GM19452 (cell line): ENCODE measurements at regions not wholly inside any gene's neighbourhood (a gene's known extent, or its start where the extent isn't known, plus 50 kb on each side); places are given as distances from the start of the nearest gene placed in this dataset.
"Not testable (repeated sequence)": the region's sequence is repeated elsewhere in the genome, so short reads cannot be mapped to it uniquely, and the experiment has no call there.

Experiments used
- ATAC-seq: cut with Tn5 transposase; IDR thresholded peaks from one replicate; pipeline ENCODE4 v1.9.1; 2021; ENCODE audit not compliant: unreplicated experiment

DNA sequence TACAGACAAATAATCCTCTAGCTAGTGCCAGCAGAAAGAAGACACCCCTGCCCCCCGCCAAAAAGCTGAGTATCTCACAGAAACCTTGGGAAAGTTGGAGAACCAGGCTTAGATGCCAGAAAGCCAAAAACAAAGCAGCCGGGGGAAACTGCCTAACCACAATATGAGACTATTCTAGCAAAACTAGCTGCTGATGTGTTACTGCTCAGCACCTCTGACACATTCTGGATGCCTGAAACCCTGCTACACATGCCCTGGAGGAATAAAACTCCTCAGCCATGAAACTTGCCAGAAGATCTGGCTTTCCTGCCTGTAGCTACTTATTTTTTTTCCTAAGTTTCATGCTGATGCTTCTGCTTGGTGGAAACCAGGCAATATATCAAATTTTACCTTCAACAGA is 122.7 kb upstream of the GCFC2 start:
- ATAC-seq, result no peak

DNA sequence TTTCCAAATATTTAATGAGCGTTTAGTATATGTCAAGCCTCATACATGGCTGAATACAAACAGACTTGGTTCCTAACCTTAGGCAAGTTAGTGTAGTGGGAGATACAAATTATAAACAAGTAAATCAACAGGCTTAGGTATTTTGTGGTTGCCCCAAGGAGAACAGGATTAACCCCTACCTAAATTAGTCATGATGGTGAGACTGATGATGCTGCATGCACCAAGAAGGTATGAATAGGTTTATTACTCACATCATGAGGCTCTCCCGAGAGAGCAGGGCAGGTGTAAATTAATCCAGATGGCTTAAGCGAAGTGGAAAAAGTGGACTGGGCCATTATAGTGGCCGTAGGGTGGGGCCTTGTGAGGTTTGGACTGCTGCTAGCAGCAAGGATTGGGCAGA is 118.1 kb upstream of the GCFC2 start:
- ATAC-seq, result no peak

DNA sequence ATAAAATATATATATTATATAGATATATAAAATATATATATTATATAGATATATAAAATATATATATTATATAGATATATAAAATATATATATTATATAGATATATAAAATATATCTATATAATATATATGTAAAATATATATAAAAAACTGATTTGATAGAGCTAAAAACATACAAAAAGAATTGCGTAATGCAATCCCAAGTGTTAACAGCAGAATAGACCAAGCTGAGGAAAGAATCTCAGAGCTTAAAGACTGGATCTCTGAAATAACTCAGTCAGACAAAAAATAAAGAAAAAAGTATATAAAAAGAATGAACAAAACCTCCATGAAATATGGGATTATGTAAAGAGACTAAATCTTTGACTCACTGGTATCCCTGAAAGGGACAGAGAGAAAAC is 112.8 kb upstream of the GCFC2 start:
- not testable (repeated sequence) for ATAC-seq

DNA sequence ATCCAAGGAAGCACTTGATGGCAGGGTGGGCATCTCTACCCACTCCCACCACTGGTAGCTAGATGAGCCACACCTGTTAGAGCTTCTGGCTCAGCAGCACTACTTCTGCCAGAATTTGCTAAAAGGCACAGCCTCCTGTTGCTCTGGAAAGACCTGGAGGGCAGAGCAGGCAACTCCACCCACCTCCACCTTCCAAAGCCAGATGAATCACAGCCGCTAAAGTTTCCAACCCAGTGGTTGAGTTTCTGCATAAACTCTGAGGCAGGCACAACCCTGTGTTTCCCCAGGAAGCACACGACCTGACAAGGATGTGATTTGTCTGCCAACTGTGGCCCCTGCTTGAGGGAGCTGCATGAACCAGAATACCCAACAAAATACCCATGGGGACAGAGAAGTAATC is 111.6 kb upstream of the GCFC2 start:
- no peak for ATAC-seq

DNA sequence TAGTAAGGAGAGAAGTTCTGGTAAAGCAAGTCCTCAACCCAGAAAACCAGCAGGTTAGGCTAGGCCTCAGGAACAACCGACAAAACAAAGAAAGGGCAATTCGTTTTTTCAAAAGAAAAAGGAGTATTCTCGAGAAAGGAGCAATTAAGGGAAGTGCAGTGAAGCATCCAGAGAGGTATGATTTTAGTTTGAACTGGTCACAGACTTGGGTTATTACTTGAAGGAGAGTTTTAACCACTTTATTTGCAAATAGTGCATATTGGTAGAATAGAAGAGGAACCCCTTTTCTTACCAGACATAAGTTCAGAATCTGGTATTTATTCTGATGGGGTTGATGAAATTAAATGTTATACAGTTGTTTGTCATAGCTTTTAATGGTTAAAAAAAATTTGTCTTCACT is 110.0 kb upstream of the GCFC2 start:
- ATAC-seq, result no peak

DNA sequence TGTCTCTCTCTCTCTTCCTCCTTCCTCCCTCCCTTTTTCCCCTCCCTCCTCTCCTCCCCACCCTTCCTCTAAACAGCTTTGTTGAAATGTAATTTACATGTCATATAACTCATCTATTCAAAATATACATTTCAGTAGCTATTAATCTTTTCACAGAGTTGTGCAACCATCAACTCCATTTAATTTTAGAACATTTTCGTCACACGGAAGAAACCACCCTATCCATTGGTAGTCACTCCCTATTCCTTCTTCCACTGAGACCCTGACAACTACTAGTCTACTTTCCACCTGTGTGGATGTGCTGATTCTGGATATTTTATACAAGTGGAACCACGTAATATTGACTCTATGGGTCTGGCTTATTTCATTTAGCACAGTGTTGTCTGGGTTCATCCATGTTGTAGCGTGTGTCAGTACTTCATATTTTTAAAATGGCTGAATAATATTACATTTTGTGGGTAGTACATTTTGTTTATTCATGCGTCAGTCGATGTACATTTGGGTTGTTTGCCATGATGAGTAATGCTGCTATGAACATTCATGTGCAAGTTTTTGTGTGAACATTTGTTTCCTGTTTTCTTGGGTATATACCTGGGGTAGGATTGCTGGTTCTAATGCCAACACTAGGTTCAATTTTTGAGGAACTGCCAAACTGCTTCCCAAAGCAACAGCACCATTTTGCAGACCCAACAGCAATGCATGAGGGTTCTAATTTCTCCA is 100.1 kb upstream of the GCFC2 start:
- no peak for ATAC-seq

DNA sequence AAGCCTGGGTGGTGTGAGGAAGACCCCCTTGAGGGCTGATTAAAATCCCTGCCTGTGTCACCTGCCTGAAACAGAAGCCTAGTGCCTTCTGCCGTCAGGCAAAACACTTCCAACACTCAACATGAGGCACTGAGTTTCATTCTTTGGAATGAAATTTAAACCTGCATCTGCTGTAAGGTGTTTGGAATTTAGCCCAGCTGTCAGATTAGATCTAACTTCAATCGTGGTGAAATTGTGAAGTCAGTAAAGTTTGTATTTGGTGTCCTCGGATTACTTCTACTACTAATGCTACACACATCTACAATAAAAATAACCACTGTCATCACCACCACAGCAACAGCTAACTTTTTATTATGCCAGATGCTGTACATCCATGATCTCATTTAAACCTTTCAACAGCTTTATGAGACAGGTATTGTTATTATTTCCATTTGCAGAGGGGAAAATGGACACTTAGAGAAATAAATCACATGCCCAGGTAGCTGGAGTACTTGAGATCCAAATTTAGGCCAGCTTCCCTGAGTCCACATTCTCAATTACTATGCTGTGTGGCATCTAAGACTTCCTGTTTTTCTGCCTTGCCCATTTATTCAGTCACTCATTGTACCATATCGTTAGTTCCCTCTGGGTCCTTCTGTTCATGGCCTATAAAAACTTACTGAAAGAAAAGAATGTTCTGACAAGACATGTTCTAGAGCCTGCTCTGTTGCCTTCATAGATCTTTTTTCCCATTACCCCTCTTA is 98.2 kb upstream of the GCFC2 start:
- ATAC-seq, result no peak

DNA sequence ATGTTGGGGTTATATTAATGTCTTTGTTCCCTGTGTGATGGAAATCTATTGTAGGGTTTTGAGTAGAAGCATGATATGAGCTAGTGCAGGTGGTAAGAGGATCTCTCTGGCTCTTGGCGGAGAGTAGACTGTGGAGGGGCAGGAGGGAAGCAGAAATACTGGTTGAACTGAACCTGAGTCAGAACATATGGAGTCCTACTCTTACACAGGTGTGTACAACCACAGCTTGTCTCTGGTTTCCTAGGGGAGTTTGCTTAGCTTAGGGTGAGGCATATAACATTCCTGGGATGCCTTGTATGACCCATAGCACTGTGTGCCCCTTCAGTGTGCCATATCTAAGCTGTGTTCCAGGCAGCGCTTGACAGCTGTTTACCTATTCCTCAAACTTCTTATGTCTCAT is 97.3 kb upstream of the GCFC2 start:
- no peak for ATAC-seq

DNA sequence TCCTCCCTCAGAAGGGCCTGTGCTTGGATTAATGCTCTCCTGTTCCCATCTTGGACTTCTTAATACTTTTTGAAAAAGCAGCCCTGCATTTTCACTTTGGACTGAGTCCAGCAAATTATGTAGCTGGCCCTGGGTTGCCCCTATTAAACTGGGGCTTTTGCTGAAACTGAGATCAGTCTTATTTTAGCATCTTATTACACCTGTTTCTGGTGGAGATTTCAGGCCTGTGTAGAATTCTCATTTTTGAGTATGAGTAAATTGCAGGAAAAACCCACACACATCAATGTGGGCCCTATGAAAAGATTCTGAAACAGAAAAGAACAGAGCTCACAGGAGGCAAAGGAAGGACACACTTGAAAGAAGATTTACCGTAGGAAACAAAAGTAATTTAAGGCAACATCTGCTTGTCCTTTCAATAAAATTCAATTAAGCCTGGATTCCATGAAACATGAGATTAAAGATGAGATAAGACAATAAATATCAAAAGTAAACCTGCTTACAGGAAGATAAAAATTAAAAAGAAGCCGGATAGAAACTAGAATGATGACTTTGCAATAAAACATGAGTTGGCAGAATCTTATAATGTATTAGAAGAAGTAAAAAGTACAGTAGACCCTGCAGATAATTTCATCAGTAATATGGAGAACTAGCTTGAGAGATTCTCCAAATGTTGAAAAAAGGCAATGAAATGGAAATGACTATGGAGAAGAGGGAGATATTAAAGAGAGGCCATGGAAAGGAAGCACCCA is 90.7 kb upstream of the GCFC2 start:
- no peak for ATAC-seq

DNA sequence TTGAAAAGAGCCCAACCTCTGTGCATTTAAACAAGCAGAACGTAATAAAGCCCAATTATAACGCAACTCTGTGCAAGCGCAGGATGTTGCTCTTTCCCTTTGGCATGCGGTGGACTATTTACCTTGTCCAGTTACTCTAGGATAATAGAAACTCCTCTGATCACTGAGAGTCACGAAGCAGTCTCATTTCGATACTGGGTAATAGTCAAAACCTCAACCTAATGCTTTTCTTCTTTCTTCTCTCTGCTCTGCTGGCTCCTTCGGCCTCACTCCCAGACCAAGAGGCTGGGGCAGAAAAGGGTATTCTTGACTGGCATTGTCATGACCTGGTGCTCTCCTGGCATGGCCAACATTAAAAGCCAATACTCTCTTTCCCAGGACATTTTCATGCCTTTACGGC is 89.7 kb upstream of the GCFC2 start:
- peak; percentile 67 for ATAC-seq

DNA sequence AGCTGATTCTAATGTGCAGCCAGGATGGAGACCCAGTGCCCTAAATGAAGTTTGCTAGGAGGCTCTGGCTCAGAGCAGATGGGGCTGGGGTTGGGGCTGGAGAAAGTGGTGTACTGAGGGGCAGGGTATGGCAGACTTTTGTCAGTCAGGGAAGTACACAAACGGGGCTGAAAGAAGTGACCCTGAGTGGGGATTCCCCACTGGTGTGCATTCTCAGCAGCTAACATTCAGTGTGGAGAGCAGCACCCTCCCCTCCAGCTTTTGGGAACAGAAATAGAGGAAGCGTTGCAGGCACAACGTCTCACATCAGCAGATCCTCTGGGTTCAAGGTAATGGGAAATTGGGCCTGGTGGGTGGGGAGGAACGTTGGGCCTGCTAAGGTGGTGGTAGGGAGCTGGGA is 89.1 kb upstream of the GCFC2 start:
- peak; percentile 25 for ATAC-seq

DNA sequence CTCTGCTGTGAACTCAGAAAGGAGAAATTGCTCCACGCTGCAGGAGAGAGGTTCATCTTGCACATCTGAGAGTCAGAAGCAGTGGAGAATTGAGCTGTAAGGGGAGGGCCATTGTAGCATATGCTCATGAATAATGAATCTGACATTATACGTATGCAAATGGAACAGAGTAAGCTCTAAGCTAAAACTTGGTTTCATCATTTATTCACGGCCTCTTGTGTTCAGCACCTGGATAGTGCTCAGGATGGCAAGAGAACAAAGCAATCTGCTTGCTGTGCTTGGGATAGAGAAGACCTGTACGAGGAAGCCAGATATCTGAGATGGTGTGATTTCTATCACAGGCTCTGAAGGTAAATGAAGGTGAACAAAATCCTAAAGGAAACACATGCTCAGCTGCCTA is 87.9 kb upstream of the GCFC2 start:
- no peak for ATAC-seq

DNA sequence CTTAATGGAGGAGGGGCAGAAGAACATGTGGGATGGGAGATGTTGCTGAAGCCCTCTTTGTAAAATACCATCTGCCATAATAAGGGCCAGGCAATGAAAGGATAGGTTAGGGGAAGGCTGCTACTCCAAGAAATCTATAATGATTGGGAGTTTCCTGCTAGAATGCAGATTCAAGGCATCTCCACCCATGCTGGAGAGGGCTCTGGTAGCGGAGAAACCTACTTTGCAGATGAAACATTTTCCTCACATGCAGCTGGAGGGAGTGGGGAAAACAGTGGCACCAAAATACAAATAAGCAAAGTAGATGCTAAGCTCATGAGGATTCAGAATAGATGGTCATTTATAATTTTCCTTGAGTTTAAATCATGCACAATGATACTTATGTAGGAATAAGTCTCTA is 82.3 kb upstream of the GCFC2 start:
- ATAC-seq, result no peak

DNA sequence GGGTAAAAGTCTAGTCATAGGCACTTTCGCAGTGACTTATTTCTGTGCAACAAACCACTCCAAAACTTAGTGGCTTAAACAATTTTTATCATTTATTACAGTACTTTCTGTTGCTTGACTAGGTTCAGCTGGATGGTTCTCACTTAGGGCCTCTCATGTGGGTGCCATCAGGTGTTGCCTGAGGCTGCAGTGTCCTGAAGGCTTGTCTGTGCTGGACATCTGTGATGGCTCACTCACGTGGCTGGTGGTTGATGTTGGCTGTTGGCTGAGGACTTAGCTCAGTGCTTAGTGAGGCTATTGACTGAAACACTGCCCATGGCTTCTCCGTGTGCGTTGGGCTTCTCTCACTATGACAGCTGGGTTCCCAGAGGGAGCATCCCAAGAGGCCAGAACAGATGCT is 81.4 kb upstream of the GCFC2 start:
- no peak for ATAC-seq

DNA sequence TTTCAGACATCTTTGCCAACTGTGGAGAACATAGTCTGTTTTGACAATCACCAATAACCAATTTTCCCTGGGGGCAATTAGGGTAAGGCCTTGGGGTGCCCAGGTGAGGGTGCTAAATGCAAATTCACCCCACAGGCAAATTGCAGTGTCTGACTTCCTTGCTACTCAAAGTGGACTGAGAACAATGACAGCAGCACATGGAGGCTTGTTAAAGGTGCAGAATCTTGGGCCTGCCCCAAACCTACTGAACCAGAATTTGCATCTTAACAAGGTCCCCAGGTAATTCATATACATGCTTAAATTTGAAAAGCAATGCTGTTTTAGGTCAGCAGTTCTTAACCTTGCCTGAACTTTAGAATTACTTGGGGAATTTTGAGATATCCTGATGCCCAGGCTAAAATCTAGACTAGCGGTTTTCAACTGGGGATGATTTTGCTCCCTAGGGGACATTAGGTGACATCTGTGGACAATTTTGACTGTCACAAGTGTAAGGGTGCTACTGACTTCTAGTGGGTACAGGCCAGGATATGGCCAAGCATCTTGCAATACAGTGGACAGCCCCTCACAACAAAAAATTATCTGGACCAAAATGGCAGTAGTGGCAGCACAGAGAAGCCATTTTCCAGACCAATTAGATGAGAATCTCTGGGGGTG is 80.2 kb upstream of the GCFC2 start:
- no peak for ATAC-seq

DNA sequence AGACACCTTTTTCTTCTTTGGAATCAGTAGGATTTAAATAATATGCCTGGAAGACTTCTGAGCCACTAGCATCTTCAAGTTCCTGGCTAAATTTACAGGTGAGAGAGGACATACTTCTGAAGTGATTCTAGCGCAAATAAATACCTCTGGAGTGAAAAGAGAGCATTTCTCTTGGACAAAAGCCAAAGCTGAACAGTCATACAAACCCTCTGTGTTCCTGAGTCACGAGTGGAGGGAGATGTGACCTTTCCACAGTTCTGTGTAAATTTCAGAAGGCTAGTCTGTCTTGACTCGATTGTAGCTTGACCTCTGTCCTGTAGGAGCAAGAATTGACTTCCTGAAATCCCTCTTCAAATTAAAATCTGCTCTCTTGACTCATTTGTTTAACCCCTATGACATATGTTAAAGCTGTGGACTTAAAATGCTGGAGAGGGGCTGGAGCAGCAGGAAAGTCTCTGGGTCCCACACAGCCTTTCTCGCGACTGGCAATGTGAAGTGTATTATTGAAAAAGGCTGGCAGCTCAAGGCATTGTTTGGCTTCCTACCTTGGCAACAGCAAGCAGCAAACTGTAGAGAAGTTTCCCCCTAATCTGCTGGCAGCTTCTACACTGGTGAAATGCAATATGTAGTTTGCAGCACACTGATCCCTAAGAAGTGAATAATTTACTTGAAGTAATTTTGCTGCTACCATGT is 79.6 kb upstream of the GCFC2 start:
- ATAC-seq, result no peak

DNA sequence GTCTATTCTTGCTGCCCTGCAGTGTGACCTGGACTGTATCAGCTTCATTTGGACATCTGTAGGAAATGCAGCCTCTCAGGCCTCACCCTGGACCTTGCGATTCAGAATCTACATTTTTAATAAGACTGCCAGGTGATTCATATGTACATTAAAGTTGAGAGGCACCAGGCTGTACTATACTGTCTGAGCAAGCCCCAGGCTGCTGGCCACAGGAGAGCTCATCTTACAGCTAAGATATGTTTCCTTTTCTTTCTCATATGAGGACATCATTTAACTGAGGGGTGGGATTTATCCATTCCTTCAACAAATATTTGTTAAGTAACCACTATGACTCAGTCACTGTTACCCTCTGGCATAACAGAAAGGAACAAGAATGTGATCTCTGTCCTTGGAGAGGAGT is 78.2 kb upstream of the GCFC2 start:
- ATAC-seq, result no peak

DNA sequence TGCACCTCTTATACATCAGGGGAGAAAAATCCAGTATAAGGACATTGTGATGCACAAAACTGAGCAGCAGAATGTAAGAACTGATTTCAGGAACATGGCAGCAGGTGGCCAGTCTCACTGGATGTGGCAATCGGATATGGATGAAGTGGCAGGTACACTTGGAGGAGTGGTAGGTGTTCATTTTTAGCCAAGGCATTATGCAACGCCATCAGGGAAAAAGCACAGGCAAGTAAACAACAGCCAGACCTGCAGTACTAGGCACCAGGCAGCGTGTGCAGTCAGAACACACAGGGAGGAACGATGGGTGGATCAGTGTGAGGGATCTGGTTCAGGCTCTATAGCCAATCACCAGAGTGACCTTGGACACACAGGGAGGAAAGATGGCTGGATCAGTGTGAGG is 77.4 kb upstream of the GCFC2 start:
- no peak for ATAC-seq

DNA sequence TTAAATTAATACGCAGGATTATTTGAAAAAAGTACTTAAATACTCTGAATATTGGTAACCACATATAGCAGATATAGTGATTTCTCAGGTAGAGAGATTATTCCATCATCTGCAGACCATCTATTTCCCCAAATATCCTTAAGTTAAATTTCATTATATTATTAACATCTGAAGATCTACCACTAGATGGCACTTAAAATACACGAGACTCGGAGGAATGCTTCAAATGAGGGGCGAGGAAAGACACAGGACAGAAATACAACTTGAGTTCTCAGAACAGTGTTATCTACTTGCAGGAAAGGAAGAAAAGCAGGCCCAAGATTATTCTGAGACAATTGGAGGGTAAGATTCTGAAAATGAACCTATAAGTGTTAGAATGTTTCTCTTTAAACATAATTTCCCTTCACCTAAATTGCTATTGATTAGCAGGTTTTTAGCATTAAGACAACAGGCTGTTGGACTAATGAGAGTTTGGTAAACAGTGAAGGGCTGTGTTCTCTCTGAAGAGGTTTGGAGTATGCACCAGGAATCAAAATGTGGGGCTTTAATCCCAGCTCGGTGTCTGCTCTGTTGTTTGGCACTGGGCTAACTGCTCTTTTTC is 76.9 kb upstream of the GCFC2 start:
- ATAC-seq, result no peak

DNA sequence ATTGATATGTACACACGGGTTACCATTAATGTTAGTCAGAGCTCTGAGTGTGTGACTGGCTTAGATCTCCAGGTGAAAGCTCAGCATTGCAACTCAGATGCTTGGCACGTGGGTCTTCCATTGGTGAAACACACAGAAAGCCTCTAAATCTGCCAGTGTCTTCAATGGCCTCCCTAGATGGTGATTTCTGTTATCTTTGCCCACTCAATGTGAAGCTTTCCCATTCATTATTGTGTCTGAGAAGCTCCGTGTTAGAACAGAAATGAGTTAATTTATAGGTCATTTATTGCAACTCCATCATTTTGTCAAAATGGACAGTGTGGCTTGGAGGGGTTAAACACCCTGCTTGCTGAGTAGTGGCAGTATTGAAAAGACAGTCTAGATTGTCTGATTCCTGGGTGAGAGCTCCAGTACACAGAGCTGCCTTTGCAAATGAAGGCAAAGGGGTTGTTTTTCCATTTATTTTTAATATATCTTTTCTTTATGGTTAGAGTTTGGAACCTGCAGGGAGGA is 64.7 kb upstream of the GCFC2 start:
- ATAC-seq, result no peak
